Activated naive CD8-positive, alpha-beta T cell treated with anti-CD3 and anti-CD28 coated beads, Interleukin-2, amount 50 U/mL, for 16 hours (primary cell): ENCODE measurements at regions not wholly inside any gene's neighbourhood (a gene's known extent, or its start where the extent isn't known, plus 50 kb on each side); places are given as distances from the start of the nearest gene placed in this dataset.

Experiments used
- DNase-seq: peaks from one replicate; pipeline ENCODE4 v3.0.0-alpha.2; 2020; ENCODE audit warnings: low read depth, low spot score

- DNase-seq: no peak
Measured at GRCh38 chr1:244192325-244192724, 141.2 kb downstream of the ZBTB18 start.

GRCh38 chr1:244196571-244197285 lies 145.6 kb downstream of the ZBTB18 start:
- no peak for DNase-seq

- no peak for DNase-seq
Measured at GRCh38 chr1:244197851-244198375, 146.8 kb downstream of the ZBTB18 start.

- no peak for DNase-seq
Measured at GRCh38 chr1:244199902-244200301, 148.8 kb downstream of the ZBTB18 start.

GRCh38 chr1:244200596-244200995 lies 149.5 kb downstream of the ZBTB18 start:
- DNase-seq: no peak

- no peak for DNase-seq
Measured at GRCh38 chr1:244201750-244202149, 150.7 kb downstream of the ZBTB18 start.

- DNase-seq: no peak
Measured at GRCh38 chr1:244204004-244204403, 152.9 kb downstream of the ZBTB18 start.

- DNase-seq: no peak
Measured at GRCh38 chr1:244205171-244205570, 154.1 kb downstream of the ZBTB18 start.

GRCh38 chr1:244205906-244206305 lies 154.8 kb downstream of the ZBTB18 start:
- DNase-seq: no peak

GRCh38 chr1:244207042-244207934 lies 156.2 kb downstream of the ZBTB18 start:
- DNase-seq: no peak

- DNase-seq: no peak
Measured at GRCh38 chr1:244207935-244208244, 156.8 kb downstream of the ZBTB18 start.

- no peak for DNase-seq
Measured at GRCh38 chr1:244209955-244210354, 158.9 kb downstream of the ZBTB18 start.

GRCh38 chr1:244210884-244211558 lies 159.9 kb downstream of the ZBTB18 start:
- no peak for DNase-seq

- no peak for DNase-seq
Measured at GRCh38 chr1:244211559-244211944, 160.5 kb downstream of the ZBTB18 start.

GRCh38 chr1:244212219-244212618 lies 161.1 kb downstream of the ZBTB18 start:
- no peak for DNase-seq

GRCh38 chr1:244212797-244213475 lies 161.9 kb downstream of the ZBTB18 start:
- no peak for DNase-seq

- no peak for DNase-seq
Measured at GRCh38 chr1:244214009-244214967, 163.2 kb downstream of the ZBTB18 start.

- no peak for DNase-seq
Measured at GRCh38 chr1:244216836-244217235, 165.8 kb downstream of the ZBTB18 start.

- no peak for DNase-seq
Measured at GRCh38 chr1:244217711-244218110, 166.6 kb downstream of the ZBTB18 start.

GRCh38 chr1:244218220-244218619 lies 167.1 kb downstream of the ZBTB18 start:
- no peak for DNase-seq

GRCh38 chr1:244219149-244219548 lies 168.1 kb downstream of the ZBTB18 start:
- no peak for DNase-seq
